HepG2 (cell line): ENCODE measurements at regions not wholly inside any gene's neighbourhood (a gene's known extent, or its start where the extent isn't known, plus 50 kb on each side); places are given as distances from the start of the nearest gene placed in this dataset.

ENCODE experiments used
- ATAC-seq: fragments of 200-7000 bp; cut with Tn5 transposase; 3 replicates; pipeline ENCODE4 v1.9.1; 2020; ENCODE audit warnings: mild to moderate bottlenecking, moderate library complexity
- BruUV-seq: library from RNA; stranded (reverse); fragments of 400-500 nt; replicated peaks from 2 replicates; lab custom pipeline; 2021; lab: Mats Ljungman, UMichigan
- CTCF ChIA-PET: fragments of 300-600 bp; formaldehyde crosslinking; extraction: SDS; loops from one replicate; lab custom pipeline; 2021; ENCODE audit warnings: low total read pairs, inconsistent platforms, low intra/inter-chr PET ratio; lab: Yijun Ruan, JAX
- POLR2A ChIA-PET: fragments of 350-600 bp; sonication (Branson Sonifier 250); formaldehyde crosslinking; loops from one replicate; lab custom pipeline; 2020; ENCODE audit warnings: antibody characterized with exemption, inconsistent platforms; lab: Yijun Ruan, JAX
- DNase-seq: peaks from one replicate; pipeline ENCODE4 v3.0.0-alpha.2; 2015; ENCODE audit warnings: low spot score
- FAIRE-seq: peaks from 3 replicates; lab custom pipeline; 2011; peaks lifted over from hg19 to GRCh38; lab: Jason Lieb, UNC
- H2AFZ ChIP-seq: one replicate; pipeline ENCODE4 v1.6.1; 2011; ENCODE audit warnings: low read length, inconsistent platforms
- H3K27ac ChIP-seq: fragments of 300-600 bp; 3 replicates; pipeline ENCODE4 v1.8.0; 2011; ENCODE audit warnings: mixed run types, mild to moderate bottlenecking, mixed read lengths, low read length, inconsistent platforms; ENCODE audit not compliant: insufficient read depth; ENCODE audit errors: extremely low read length
- H3K27me3 ChIP-seq, 2 experiments: fragments of 200-600 bp in 1 of 2; 2 replicates in 1 of 2; 3 replicates in 1 of 2; pipeline versions ENCODE4 v1.6.0 to v1.8.0; 2011; ENCODE audit warnings: low read length in 2 of 2, mild to moderate bottlenecking in 2 of 2, moderate library complexity in 2 of 2, inconsistent platforms in 1 of 2; ENCODE audit not compliant: insufficient read depth in 2 of 2, control insufficient read depth in 1 of 2
- H3K36me3 ChIP-seq, 2 experiments: fragments of 200-600 bp in 1 of 2; replicated peaks in 1 of 2; 2 replicates in 1 of 2; 3 replicates in 1 of 2; pipeline versions ENCODE4 v1.5.1 to v1.8.0; 2011; ENCODE audit warnings: low read length in 2 of 2, inconsistent platforms in 1 of 2; ENCODE audit not compliant: insufficient read depth in 2 of 2, control insufficient read depth in 1 of 2
- H3K4me1 ChIP-seq: 2 replicates; pipeline ENCODE4 v1.5.1; 2012; ENCODE audit warnings: low read length, inconsistent platforms; ENCODE audit not compliant: insufficient read depth
- H3K4me2 ChIP-seq: 2 replicates; pipeline ENCODE4 v1.6.0; 2011; ENCODE audit warnings: low read depth, low read length, inconsistent platforms
- H3K4me3 ChIP-seq, 3 experiments: fragments of 200-600 bp in 1 of 3; sonication (generic), shearing (Covaris generic) in 1 of 3; replicated peaks in 1 of 3; 2 replicates each; pipeline ENCODE4 v1.5.1; 2011 to 2016; ENCODE audit warnings: low read length in 3 of 3, inconsistent platforms in 2 of 3, low read depth in 2 of 3, mild to moderate bottlenecking in 2 of 3, control low read depth in 1 of 3, mixed read lengths in 1 of 3; ENCODE audit not compliant: insufficient read depth in 1 of 3
- H3K79me2 ChIP-seq: one replicate; pipeline ENCODE4 v1.6.1; 2011; ENCODE audit warnings: low read length, inconsistent platforms; ENCODE audit not compliant: insufficient read depth
- H3K9ac ChIP-seq: 2 replicates; pipeline ENCODE4 v1.6.0; 2011; ENCODE audit warnings: mild to moderate bottlenecking, low read depth, low read length, inconsistent platforms; ENCODE audit not compliant: insufficient read depth
- H3K9me3 ChIP-seq: 2 replicates; pipeline ENCODE4 v1.5.1; 2012; ENCODE audit warnings: mild to moderate bottlenecking, low read length
- H4K20me1 ChIP-seq: 2 replicates; pipeline ENCODE4 v1.6.0; 2011; ENCODE audit warnings: inconsistent platforms, mild to moderate bottlenecking, low read length, moderate library complexity; ENCODE audit not compliant: insufficient read depth
- ATF7 ChIP-seq, 2 experiments: fragments of 450-650 bp in 1 of 2; sonication (generic) in 1 of 2; formaldehyde crosslinking in 1 of 2; IDR thresholded peaks; 2 replicates each; pipeline versions ENCODE4 v1.4.0 to v1.6.1; 2016 to 2020; ENCODE audit warnings: antibody characterized with exemption in 1 of 2, mild to moderate bottlenecking in 1 of 2, missing genetic modification reagents in 1 of 2
- ZNF142 ChIP-seq: sonication (generic); formaldehyde crosslinking; IDR thresholded peaks from 2 replicates; pipeline ENCODE4 v1.4.0; 2020; ENCODE audit warnings: missing genetic modification reagents
- WGBS: methylation state at CpG from one replicate; pipeline ENCODE4 v1.1.6; 2017; ENCODE audit warnings: low lambda C conversion rate; 5-methylcytosine and 5-hydroxymethylcytosine counted together
- in situ Hi-C: cut with HindIII; loops from 2 replicates; pipeline ENCODE4 v1.10.0; 2017; ENCODE audit warnings: low pct_unique_long_range_greater_than_20kb; ENCODE audit not compliant: extremely low pct_ligation_motif_present
- intact Hi-C: fragments of 100-400 bp; cut with micrococcal nuclease; formaldehyde crosslinking; loops from one replicate; pipeline ENCODE4 v1.10.0; 2022; ENCODE audit not compliant: unreplicated experiment

GRCh38 chr11:28992996-28993395 lies 884.8 kb downstream of the METTL15 start:
- Histone ChIP-seq H3K36me3 (no peaks in the 10 kb centered on the region), H2AFZ (no peak overlapping the region), H3K27me3 (no peaks in the 10 kb centered on the region), H3K27ac (no peak overlapping the region), H3K4me2 (no peak overlapping the region), H3K4me1 (no peaks in the 10 kb centered on the region), H3K79me2 (no peaks in the 10 kb centered on the region), H3K4me3 (no peak overlapping the region), H3K9me3 (no peaks in the 10 kb centered on the region), H4K20me1 (no peaks in the 10 kb centered on the region), H3K9ac (no peak overlapping the region)
- no peak for ATAC-seq
- CTCF ChIA-PET, result no interaction called here
- POLR2A ChIA-PET, result no interaction called here
- intact Hi-C loops (no loop called here), in situ Hi-C loops (no loop called here)
- TF ChIP-seq ATF7 (IDR thresholded peaks at IDR 0.05) (peak; percentile 47; the same call in 1 of the 2 replicates), ATF7 (CRISPR knock-in tag; IDR thresholded peaks at IDR 0.05) (no peak), ZNF142 (CRISPR knock-in tag) (no peak)
- no peak for FAIRE-seq
- 0% methylated on average over 2 of the region's 2 CpGs for WGBS
- no peak for DNase-seq
- no TSS peak for BruUV-seq
